CD4-positive, alpha-beta T cell treated with Interferon gamma for 1 hour (primary cell): ENCODE measurements at regions not wholly inside any gene's neighbourhood (a gene's known extent, or its start where the extent isn't known, plus 50 kb on each side); places are given as distances from the start of the nearest gene placed in this dataset.
"Not testable (repeated sequence)": the region's sequence is repeated elsewhere in the genome, so short reads cannot be mapped to it uniquely, and the experiment has no call there.

Experiments used
- DNase-seq: peaks from one replicate; pipeline ENCODE4 v3.0.0-alpha.2; 2020

GRCh38 chr5:1633605-1634336, 110.0 kb upstream of the LPCAT1 start:
- peak; percentile 64 for DNase-seq

- DNase-seq, result not testable (repeated sequence)
Measured at GRCh38 chr5:1631004-1631403, 107.2 kb upstream of the LPCAT1 start.

GRCh38 chr5:1626397-1626796, 102.6 kb upstream of the LPCAT1 start:
- DNase-seq, result not testable (repeated sequence)

GRCh38 chr5:1619531-1619930, 95.8 kb upstream of the LPCAT1 start:
- not testable (repeated sequence) for DNase-seq

GRCh38 chr5:1618296-1618865, 94.6 kb upstream of the LPCAT1 start:
- DNase-seq, result not testable (repeated sequence)

GRCh38 chr5:1617236-1617755, 93.5 kb upstream of the LPCAT1 start:
- DNase-seq, result not testable (repeated sequence)

GRCh38 chr5:1613515-1613914, 89.8 kb upstream of the LPCAT1 start:
- not testable (repeated sequence) for DNase-seq

GRCh38 chr5:1610526-1610925, 86.8 kb upstream of the LPCAT1 start:
- DNase-seq, result not testable (repeated sequence)

- not testable (repeated sequence) for DNase-seq
Measured at GRCh38 chr5:1609111-1609510, 85.4 kb upstream of the LPCAT1 start.

GRCh38 chr5:1608336-1608735, 84.6 kb upstream of the LPCAT1 start:
- not testable (repeated sequence) for DNase-seq

GRCh38 chr5:1606951-1607350, 83.2 kb upstream of the LPCAT1 start:
- DNase-seq, result not testable (repeated sequence)

- DNase-seq, result not testable (repeated sequence)
Measured at GRCh38 chr5:1603916-1604315, 80.2 kb upstream of the LPCAT1 start.

- not testable (repeated sequence) for DNase-seq
Measured at GRCh38 chr5:1601565-1601964, 77.8 kb upstream of the LPCAT1 start.

GRCh38 chr5:1598950-1599737, 75.4 kb upstream of the LPCAT1 start:
- not testable (repeated sequence) for DNase-seq

- DNase-seq, result not testable (repeated sequence)
Measured at GRCh38 chr5:1597093-1597473, 73.3 kb upstream of the LPCAT1 start.

- DNase-seq, result not testable (repeated sequence)
Measured at GRCh38 chr5:1596462-1597092, 72.8 kb upstream of the LPCAT1 start.

- DNase-seq, result peak; percentile 88
Measured at GRCh38 chr5:1594357-1595106, 70.8 kb upstream of the LPCAT1 start.

GRCh38 chr5:1593903-1594356, 70.2 kb upstream of the LPCAT1 start:
- no peak for DNase-seq

GRCh38 chr5:1588071-1588694, 64.4 kb upstream of the LPCAT1 start:
- not testable (repeated sequence) for DNase-seq

GRCh38 chr5:1583081-1583875, 59.5 kb upstream of the LPCAT1 start:
- not testable (repeated sequence) for DNase-seq

- DNase-seq, result not testable (repeated sequence)
Measured at GRCh38 chr5:1579389-1579788, 55.6 kb upstream of the LPCAT1 start.
